Medulla oblongata (tissue), 1 donor: ENCODE measurements at regions not wholly inside any gene's neighbourhood (a gene's known extent, or its start where the extent isn't known, plus 50 kb on each side); places are given as distances from the start of the nearest gene placed in this dataset.
"Not testable (repeated sequence)": the region's sequence is repeated elsewhere in the genome, so short reads cannot be mapped to it uniquely, and the experiment has no call there.

Experiments
- DNase-seq: peaks from one replicate; pipeline ENCODE4 v3.0.0-alpha.2; 2015; ENCODE audit errors: extremely low spot score

GRCh38 chr15:69675731-69676130, 223.1 kb downstream of the RPLP1 start:
- DNase-seq: no peak

GRCh38 chr15:69677403-69677802, 224.8 kb downstream of the RPLP1 start:
- DNase-seq: peak; percentile 23

GRCh38 chr15:69679623-69680228, 227.1 kb downstream of the RPLP1 start:
- no peak for DNase-seq

- DNase-seq: not testable (repeated sequence)
Measured at GRCh38 chr15:69684823-69685222, 232.2 kb downstream of the RPLP1 start.

GRCh38 chr15:69685512-69686452, 233.2 kb downstream of the RPLP1 start:
- DNase-seq: no peak

GRCh38 chr15:69686626-69687025, 234.0 kb downstream of the RPLP1 start:
- no peak for DNase-seq

- DNase-seq: no peak
Measured at GRCh38 chr15:69689133-69689532, 236.5 kb downstream of the RPLP1 start.

GRCh38 chr15:69691307-69692015, 238.8 kb downstream of the RPLP1 start:
- no peak for DNase-seq

- no peak for DNase-seq
Measured at GRCh38 chr15:69692342-69692741, 239.7 kb downstream of the RPLP1 start.

- peak; percentile 12 for DNase-seq
Measured at GRCh38 chr15:69693059-69693458, 240.4 kb downstream of the RPLP1 start.

- no peak for DNase-seq
Measured at GRCh38 chr15:69696946-69697345, 244.3 kb downstream of the RPLP1 start.

GRCh38 chr15:69697916-69698315, 245.3 kb downstream of the RPLP1 start:
- peak; percentile 76 for DNase-seq

GRCh38 chr15:69699096-69699495, 246.5 kb downstream of the RPLP1 start:
- DNase-seq: no peak

- no peak for DNase-seq
Measured at GRCh38 chr15:69700380-69700779, 247.8 kb downstream of the RPLP1 start.

GRCh38 chr15:69701198-69701597, 248.6 kb downstream of the RPLP1 start:
- peak; percentile 67 for DNase-seq

- no peak for DNase-seq
Measured at GRCh38 chr15:69703532-69704187, 251.0 kb downstream of the RPLP1 start.

- DNase-seq: no peak
Measured at GRCh38 chr15:69704229-69704628, 251.6 kb downstream of the RPLP1 start.

- DNase-seq: no peak
Measured at GRCh38 chr15:69704700-69705099, 252.1 kb downstream of the RPLP1 start.

- DNase-seq: no peak
Measured at GRCh38 chr15:69706353-69707097, 253.9 kb downstream of the RPLP1 start.

GRCh38 chr15:69707241-69707640, 254.6 kb downstream of the RPLP1 start:
- DNase-seq: not testable (repeated sequence)
